Activated CD8-positive, alpha-beta memory T cell treated with anti-CD3 and anti-CD28 coated beads for 36 hours (primary cell): ENCODE measurements at regions not wholly inside any gene's neighbourhood (a gene's known extent, or its start where the extent isn't known, plus 50 kb on each side); places are given as distances from the start of the nearest gene placed in this dataset.

Experiments used
- CTCF ChIA-PET: fragments of 350-600 bp; sonication (Branson Sonifier 250); formaldehyde crosslinking; loops from one replicate; lab custom pipeline; 2021; ENCODE audit warnings: antibody characterized with exemption; lab: Charles Lee
- POLR2A ChIA-PET: fragments of 350-600 bp; sonication (Branson Sonifier 250); formaldehyde crosslinking; loops from one replicate; lab custom pipeline; 2021; ENCODE audit warnings: antibody characterized with exemption; lab: Charles Lee

DNA sequence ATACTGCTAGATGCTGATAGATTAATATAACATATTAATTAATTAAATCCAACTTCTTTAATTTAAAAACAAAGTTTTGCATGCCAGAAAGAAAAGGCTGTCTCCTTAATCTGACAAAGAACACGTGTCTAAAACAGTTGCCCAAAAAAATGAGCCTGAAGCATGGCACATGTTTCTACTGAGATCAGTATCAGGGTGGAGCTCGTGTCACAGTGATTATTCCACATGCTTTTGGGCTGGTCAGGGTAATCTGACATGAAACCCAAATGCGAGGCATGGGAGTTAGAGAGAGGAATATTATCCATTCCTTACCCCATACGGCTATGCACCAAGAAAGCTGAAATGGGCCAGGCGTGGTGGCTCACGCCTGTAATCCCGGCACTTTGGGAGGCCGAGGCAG is 79.4 kb upstream of the ADRA2C start:
- CTCF ChIA-PET, result no interaction called here
- POLR2A ChIA-PET, result no interaction called here

DNA sequence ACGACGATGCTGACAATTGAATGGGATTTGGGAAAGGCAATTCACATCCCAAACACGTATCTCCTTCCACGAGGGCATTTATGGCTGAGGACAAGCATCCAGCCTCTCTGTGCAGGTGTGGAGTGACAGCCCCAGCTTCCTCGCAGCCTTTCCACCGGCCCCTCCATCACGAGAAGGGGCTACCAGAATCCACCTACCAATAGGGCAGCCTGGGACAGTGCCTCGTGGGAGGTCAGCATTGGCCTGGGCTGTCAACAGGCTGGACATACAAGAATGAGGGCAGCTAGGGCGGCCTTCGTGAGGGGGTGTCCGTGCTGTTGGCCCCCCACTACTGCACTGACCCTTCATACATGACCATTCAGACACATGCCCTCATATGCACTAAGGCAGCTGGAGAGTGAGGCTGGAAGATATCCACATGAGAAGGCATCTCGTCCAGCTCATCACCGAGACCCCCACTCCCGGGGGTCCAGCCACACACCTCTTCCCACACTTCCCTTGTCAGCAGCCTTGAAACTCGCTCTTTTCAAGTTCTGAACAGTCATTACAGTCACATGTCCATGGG is 81.0 kb upstream of the ADRA2C start:
- POLR2A ChIA-PET, result no interaction called here

DNA sequence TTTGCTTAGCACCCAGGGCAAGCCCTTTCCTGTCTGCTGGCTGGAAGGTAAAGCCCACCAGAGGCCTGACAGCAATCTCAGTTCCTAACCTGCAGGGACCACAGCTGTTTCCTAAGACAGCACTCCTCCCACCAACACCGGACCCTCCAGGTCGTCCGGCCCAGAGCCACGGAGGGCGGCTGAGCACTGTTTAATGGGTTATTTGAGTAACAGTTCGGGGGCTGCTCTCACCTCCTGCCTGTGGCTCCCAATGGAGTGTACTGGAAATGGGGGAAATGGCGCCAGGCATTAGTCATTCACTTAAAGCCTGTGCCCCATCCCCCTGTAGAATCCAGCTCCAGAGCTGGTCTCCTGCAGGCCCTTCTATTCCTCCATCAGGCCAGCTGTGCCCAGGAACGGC is 81.6 kb upstream of the ADRA2C start:
- ChIA-PET CTCF (no interaction called here), POLR2A (no interaction called here)

More for the DNA sequence above, 81.0 kb upstream of the ADRA2C start:
- CTCF ChIA-PET, result no interaction called here

DNA sequence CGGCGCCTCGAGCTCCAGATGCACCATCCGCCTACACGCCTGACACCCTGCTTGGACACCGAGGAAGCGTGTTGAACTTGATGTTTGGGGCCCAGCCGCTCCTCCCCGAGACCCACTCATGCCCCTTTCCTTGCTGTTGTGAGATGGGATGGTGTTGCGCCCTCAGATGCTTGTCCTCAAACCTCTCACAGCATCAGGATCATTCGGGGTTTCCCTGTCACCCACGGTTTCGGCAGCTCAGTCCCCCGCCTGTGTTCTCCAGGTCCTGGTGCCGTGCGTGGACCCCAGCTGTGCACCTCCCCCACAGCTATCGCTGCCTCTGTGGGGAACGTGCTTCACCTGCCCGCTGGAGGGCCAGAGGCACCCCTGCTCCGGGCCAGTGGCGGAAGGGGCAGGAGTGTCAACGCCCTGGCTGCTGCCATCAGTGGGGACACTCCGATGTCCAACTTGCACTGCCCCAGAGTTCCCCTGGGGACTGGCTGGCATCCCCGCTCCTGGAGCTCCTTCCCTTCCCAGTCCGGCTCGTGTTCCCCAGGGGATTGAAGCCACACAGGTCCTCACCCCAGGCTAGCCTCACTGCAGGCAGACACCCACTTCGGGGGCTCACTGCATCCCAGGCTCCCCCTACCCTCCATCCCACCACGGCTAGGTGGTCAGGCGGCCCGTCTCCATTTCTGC is 82.3 kb upstream of the ADRA2C start:
- ChIA-PET CTCF (no interaction called here), POLR2A (no interaction called here)

DNA sequence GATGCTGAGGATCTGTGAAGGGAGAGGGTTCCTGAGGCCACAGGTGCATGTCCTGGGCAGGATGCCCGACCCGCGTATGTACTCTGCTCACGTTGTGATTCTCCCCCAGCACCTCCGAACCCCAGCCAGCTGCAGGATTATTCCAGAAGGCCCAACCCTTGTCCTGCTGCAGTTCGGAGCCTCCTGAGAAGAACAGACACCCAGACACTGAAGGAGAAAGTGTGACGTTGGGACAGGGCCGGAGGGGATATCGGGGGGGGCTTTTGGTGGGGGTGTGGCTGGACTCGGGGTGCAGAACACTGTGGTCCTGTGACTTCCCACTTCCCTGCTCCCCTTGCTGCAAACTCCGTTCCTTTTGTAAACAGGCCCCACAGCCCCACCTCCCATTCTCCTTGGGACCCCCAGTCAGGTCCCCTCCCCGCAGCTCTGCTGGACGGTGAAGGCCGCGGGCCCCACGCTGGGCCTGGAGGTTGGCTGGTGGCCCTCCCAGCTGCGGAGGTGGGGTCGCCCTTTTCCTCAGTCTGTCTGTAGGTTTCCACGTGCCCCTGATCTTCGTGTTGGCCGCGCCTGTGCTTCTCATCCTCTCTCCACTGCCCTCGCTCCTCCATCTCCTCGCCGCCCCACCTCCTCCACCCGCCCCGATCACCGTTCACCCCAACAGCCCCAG is 83.0 kb upstream of the ADRA2C start:
- ChIA-PET CTCF (interaction anchor here (0.7 kb wide), 1 partner anchor 1037 kb away, joined by 4 read pairs; no protein-coding TSS in a partner anchor), POLR2A (no interaction called here)

DNA sequence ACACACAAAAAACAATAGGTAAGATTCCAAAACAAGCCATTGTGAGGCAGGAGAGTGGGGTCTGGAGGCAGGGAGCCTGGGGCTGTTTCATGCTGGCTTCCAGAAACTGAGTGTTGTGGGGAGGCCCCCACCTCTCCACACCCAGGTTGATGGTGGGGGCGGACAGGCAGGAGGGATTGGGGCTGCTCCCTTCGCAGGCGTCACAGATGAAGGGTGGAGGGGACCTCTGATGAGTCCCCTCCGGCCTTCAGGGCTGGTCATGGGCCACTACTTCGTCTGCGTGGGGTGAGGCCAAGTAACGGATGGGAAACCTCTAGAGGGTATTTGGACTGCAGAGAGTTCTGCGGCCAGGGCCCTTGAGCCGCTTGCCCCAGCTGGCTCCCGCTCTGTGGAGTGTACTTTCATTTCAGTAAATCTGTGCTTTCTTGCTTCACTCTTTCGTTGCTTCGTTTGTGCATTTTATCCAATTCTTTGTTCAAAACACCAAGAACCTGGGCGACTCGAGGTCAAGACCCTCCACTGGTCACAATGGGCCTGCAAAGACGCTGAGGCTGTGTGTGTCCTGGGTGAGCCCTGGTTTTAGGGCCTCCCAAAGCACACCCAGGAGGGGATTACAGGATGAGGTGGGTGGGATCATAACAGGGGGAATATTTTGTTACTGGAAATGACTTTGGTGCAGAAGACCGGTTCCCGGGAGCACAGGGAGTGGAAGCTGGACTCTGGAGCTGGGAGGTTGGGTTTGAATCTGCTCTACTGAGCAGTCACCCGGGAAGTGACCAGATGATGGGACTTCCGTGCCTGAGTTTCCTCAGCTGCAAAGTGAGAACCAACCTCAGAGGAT is 83.7 kb upstream of the ADRA2C start:
- ChIA-PET CTCF (interaction anchor here (0.7 kb wide), 1 partner anchor 1038 kb away, joined by 4 read pairs; no protein-coding TSS in a partner anchor), POLR2A (no interaction called here)

DNA sequence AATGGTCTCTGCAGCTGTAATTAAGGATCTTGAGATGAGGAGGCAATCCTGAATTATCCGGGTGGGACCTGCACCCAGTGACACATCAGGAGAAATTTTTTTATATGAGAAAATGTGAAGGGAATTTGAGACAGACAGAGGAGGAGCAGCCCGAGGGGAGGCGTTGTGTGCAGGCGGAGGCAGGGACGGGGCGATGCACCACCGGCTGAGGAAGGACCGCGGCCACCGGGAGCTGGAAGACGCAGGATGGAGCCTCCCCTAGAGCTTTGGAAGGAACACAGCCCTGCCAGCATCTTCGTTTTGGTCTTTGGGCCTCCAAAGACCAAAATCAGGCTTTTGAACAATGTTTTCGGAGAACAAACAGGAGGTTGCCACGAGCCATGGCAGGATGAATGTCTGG is 85.0 kb upstream of the ADRA2C start:
- CTCF ChIA-PET, result no interaction called here
- POLR2A ChIA-PET, result no interaction called here

DNA sequence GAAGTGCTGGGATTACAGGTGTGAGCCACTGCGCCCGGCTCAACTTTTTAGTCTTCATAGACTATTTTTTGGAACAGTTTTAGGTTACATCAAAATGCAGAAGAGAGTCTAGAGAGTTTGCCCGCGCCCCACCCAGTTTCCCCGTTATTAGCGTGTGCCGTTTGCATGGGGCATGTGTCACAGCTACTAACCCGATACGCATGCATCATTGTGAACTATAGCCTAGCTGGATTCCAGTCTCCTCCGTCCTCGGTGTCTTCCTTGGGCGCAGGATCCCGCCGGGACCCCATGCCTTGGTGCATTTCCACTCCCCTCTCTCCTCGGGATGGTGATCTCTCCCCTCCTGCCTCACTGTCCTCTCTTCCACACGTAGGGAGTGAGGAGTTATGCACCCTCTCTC is 85.5 kb upstream of the ADRA2C start:
- POLR2A ChIA-PET, result no interaction called here

DNA sequence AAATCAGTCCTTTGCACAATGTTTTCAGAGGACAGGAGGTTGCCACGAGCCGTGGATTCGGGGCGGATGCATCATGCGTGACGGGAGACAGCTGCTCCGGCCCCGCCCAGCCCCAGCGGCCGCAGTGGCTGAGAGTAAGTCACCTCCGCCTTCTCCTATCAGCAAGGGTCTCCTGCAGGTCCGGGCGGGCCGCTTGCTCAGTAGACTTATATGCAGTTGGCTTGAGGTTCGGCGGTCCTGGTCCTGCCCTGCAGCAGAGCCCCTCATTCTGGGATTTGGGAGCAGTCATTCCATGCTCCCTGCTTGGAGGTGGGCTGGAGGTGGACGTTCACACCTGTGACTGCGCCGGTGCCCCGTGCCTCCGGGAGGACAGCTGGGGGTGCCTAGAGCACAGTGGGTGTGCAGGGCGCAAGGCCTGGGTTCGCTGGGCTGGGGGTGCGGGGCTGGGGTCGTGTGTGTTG is 86.3 kb upstream of the ADRA2C start:
- CTCF ChIA-PET, result no interaction called here
- POLR2A ChIA-PET, result no interaction called here

More for the DNA sequence above, 85.5 kb upstream of the ADRA2C start:
- CTCF ChIA-PET, result no interaction called here

DNA sequence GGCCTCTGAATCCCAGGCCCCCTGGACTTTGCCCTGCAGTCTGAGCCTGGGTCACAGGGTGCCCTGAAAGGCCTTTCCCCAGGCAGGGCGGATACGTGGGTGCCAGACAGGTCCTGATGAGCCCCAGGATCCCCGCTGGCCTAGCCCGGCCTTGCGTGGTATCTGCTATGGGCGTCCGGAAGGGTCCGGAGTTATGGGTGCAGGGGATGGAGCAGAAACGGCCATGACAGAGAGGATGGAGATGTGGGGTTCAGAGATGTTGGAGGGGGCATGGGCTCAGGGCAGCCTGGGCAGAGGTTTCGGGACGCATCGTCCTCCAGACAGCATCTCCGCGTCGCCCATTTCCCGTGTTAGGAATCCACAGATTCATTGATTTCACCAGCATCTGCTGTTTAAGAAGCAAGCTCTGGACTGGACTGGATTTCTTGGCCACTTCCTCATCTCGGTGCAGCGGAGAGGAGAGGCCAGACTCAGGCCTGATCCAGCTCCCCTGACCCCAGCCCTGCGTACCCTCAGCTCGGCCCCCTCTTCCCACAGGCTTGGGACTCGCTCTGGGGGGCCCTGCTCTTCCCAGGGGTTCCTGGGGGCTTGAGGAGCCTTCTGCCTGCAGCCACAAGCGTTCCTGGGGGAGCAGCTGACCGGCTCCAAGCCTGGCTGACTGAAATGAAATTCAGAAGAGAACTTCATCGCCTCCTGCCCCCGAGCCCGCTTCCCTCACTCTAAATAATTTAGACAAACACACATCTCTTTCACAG is 86.9 kb upstream of the ADRA2C start:
- POLR2A ChIA-PET, result no interaction called here
- CTCF ChIA-PET, result no interaction called here

DNA sequence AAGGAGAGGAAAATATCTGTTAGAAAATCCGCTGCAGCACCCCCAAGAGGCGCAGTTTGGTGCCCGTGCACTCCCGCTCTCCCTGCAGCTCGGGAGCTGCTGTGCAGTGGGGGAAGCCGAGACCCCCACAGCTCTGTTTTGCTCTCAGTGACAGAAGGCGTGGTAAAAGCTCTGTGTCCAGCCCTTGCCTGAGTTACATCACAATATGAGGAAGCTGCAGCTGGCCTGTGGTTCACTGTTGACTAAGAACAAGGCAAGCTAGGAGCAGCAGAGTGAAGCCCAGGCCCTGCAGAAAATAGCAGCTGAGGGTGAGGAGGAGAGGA is 88.5 kb upstream of the ADRA2C start:
- ChIA-PET POLR2A (no interaction called here), CTCF (no interaction called here)

DNA sequence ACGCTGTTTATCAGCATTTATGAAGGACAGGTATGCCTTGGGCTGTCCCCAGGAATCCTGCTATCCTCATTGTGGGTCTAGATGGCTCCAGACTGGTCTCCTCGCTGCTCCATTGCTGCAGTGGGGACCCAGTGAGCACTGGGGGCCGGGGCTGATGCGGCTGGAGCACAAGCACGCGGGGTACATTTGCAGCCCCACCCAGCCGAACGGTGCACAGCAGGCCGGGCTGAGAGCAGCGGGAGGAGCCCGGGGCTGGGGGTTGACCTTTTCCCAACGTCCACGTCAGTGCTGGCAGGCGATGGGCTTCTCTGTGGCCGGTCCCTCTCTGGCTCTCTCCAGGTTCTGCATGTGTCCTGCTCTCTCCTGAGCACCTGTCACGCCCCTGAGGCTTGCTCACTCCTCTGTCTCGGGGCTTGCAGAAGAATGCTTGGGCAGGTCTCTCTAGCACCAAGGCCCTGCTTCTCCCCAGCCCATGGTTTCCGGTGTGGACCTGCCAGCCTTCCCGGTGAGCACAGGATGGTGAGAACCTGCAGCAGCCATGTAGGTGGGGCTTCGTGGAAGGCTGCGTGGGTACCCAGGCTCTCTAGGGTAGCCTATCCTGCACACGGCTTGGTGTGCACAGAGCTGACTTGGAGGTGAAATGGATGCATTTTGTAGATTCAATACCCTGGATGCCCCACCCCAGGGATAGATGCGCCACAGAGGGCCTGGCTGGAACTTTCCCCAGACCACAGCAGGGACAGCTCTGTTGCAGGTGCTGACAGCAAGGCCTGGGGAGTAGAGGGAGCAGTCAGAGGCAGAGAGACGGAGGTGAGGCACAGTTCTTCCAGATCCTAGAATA is 89.1 kb upstream of the ADRA2C start:
- POLR2A ChIA-PET, result no interaction called here
- CTCF ChIA-PET, result no interaction called here

DNA sequence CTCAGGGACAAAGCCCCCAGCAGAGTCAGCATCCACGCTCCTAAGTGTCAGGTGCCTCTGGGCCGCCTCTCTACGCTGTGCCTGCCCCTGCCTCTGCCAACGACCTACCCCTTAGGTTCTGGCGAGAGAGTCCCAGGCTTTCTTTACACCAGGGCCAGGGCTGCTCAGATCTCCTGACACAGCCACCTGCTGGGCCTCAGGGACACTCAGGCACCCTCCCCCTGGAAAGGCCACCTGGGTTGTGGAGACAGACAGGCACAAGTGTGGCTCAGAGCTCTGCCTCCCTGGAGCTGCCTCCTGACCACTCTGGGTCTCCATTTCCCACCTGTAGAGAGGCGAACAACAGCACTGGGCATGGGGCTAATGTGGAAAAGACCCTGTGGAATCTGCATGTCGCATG is 90.0 kb upstream of the ADRA2C start:
- ChIA-PET POLR2A (no interaction called here), CTCF (no interaction called here)

DNA sequence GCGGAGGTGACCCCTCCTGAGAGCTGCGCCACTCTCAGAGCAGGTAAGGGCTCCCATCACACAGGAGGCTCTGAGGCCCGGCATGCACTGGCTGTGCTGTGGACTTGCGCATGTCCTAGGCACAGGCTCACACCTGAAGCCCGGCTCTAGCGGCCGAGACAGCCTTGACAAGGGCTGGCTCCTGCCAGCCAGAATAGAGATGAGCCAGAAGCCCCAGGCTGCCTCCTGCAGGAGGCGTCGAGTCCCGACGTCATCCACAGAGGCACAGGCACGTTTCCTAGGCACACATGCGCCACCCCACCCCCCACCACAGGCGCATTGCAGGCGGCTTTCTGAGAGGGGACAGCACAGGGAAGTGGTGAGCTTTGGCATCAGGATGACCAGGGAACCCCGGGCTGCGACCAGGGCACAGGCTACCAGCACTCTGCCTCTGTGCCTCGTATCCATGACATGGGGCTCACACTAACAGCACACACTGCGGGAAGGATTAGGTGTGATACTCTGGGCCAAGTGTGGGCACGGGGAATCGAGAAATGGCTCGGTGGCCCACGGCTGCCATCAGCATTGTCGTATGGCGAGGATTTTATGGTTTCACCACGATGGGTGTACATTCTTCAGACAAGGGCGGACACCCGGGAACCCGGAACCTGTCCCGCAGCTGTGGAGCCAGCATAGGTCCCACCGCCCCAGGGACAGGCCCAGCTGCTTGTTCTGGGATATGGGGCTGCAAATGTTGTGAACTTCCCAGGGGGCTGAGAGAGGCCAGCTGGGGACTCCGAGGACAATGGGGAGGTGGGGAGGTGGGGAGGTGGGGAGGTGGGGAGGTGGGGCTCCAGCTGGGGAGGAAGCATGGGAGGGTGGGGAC is 90.7 kb upstream of the ADRA2C start:
- CTCF ChIA-PET, result no interaction called here
- POLR2A ChIA-PET, result no interaction called here

DNA sequence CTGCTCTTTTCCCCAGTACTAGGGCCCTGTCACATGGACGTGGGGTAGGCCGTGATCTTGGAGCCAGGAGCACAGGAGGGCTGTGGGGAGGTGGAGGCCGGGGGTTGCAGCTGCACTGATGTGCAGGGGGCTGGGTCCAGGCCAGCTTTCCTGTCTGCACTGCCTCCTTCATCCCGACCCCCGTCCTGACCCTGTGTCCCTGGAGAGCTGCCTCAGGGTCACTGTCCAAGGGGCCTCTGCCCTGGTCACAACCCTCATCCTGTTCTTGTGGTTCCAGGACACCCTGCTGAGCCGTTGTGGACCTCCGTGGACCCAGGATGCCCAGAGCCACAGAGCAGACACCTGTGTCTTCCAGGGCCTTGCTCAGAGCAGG is 91.7 kb upstream of the ADRA2C start:
- CTCF ChIA-PET, result no interaction called here
- POLR2A ChIA-PET, result no interaction called here

DNA sequence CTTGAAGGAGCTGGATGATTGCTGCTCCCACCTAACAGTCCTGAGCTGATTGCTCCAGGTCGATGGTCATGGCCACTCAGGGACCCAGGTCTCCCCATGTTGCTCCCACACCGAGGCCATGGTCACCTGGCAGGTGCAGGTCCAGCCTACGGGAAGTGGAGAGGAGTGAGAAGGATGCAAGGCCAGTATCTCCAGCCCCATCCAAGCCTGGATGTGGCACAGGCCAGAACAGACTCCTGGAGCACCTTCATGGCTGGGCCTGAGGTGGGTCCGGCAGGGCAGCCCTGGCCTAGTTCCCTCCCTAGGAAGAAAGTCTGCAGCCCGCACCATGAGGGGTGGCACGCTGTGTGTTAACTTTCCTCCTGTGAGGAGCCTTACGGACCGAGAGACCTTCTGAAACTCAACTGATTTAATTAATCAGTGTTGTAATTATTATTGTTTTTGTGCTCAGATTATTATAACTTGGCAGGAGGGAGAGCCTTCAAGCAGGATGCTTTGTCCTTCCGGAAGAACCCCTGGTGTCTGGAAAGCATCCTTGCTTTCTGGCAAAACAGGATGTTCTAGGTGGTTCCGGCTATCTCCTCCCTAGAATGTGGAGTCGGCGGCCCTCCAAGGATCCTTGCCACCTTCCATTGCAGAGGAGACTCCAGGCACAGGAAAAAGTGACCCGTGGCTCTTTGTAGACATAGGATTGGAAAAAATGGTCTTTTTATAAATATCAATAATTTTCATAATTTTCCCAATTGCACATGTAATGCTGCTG is 92.3 kb upstream of the ADRA2C start:
- POLR2A ChIA-PET, result no interaction called here
- CTCF ChIA-PET, result no interaction called here

DNA sequence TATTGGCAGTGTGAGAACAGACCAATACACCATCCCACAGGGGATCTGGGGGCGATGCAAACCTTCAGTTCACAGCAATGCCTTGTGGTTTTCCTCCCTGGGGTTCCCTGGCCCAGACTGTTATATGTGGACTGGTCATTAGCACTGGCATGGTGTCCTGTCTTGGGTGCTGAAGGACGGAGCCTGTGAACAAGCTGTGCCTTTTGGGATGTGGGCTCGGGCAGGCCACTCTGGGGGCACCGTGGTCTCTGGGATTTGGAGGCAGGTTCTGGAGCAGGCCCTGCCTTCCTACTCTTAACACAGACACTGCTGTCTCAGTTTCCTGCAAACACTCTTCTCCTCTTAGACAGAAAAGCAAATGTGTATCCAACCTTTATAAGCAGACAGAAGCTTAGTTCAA is 93.0 kb upstream of the ADRA2C start:
- CTCF ChIA-PET, result no interaction called here
- POLR2A ChIA-PET, result no interaction called here
